ENCODE measurements at regions not wholly inside any gene's neighbourhood (a gene's known extent, or its start where the extent isn't known, plus 50 kb on each side); places are given as distances from the start of the nearest gene placed in this dataset.
"Not testable (repeated sequence)": the region's sequence is repeated elsewhere in the genome, so short reads cannot be mapped to it uniquely, and the experiment has no call there.

DNA sequence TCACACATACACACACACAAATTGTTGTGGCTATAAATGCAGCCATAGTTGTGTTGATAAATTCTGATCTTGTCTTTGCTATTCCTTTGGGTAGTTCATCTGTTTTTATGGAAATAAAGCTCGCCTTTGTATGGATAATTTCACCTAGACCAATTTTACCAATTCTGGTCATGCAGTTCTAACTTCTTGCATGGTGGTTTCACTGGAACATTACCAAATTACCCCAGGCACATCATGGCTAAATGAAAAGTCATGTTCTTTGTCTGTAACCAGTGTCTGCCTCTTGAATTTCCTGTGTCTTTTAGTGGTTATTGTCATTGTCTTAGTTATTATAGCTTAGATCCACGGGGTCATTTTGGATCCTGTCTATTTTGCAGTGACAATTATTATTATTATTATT is 50.3 kb upstream of the TMC1 start:
- in situ Hi-C loops (cut with HindIII; ENCODE audit: low pct_unique_long_range_greater_than_20kb, low sequenced_read_pairs) = no loop called here
- DNase-seq (ENCODE audit: low read depth) = no peak

DNA sequence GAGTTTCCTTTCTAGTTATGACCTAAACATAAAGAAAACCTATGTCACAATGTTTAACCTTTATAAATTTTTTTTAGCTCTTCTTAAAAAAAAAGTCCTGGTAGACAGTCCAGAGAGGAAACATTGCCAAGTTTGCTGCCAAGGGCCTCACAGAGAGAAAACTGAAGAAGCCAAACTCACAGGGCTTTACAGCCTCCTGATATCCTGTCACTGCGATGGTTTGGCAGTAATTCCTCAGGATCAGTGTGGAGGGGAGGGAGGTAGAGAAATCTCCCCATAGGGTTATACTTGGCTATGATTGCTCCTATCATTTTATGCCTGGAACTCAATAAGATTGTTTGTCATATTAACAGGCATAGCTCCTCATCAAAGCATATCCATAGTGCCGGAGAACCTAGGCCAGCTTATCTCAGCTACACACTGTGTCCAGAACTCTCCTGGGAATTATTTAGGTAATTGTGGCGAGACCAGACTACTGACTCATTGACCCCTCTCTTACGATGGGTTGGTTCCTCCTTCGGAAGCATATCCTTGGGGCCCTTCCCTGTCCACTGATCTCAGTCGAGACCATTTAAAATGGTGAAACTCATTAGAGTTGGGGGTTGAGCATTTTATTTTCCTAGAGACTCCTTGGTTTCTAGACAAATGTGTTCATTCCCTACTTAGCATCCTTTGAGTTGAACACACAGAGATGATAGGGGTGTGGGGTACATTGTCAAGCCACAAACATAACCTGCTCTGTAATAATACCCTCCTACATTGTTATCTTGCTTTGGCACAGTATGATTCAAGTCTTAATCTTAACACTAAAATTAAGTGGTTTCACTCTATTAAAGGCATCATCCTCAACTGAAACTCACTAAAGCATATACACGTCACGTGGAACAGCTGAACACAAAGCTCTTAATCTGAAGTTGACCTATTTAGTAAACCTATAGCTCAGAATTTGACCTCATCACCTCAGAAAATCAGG is 53.4 kb upstream of the TMC1 start:
- DNase-seq (ENCODE audit: low read depth) = no peak
- in situ Hi-C loops (cut with HindIII; ENCODE audit: low pct_unique_long_range_greater_than_20kb, low sequenced_read_pairs) = no loop called here

DNA sequence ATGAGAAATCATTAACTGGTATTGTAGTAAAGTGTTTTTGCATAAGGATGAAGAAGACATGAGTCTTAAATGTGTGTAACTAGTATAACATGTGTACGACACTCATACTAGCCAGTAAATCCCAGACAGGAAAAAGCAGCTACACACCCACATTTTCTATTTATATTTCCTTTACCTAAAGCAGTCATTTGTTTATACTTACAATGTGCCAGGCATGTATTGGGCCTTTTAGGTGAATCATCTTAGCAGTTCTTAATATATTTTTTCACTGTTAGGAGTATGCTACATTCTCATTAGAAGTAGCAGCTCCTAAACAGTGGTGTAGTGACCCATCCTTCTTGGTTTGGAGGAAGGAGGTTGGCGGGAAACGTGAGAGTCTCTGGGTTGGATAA is 55.8 kb upstream of the TMC1 start:
- in situ Hi-C loops (cut with HindIII; ENCODE audit: low pct_unique_long_range_greater_than_20kb, low sequenced_read_pairs) = no loop called here

DNA sequence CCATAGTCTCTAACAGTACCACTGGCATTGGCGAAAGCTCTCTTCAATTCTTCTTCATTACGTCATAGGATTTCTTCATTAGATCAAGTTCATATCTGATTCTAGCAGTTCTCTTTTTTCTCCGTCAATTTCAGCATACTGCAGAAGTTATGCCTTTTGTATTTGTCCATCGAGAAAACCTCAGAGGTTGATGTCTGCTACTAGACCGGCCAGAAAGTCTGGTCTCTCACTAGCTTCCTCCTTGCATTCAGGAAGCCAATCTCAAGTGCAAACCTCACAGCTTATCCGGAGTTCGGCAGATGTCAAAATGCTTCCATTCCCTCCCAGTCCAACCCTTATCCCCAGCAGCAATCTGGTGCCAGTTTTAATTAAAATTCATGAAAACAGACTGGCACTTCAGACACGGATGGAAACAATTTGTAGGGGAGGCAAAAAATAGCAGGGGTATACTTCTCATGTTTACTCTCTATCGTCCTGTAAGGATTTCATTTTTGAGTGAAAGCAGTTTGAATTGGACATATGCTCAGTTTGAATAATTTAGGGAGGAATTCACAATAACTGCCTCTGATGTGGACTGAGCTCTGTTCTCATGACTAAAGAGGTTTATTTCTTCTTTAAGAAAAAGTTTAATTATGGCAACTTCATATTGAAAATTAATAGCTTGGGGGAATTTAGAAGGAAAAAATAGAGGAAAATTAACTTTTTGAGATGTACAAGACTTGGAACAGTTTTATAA is 56.4 kb upstream of the TMC1 start:
- in situ Hi-C loops (cut with HindIII; ENCODE audit: low pct_unique_long_range_greater_than_20kb, low sequenced_read_pairs) = no loop called here
- no peak for DNase-seq (ENCODE audit: low read depth)

More for the DNA sequence above, 55.8 kb upstream of the TMC1 start:
- DNase-seq (ENCODE audit: low read depth) = no peak

DNA sequence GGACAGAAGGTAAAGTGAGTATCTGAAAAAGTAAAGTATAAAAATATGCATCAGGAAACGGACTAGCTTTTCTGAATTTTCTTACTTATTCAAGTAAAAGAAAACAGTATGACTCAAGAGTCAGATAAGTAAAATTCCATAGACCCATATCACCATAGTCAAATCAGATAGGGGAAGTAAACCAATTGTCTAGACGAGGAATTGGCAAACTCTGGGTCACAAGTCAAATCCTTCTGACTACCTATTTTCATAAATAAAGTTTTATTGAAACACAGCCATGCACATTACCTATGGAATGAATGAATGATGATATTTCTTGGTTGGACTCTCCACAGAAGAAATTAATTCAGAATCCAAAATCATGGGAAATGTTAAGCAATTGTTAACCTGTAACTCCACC is 59.1 kb upstream of the TMC1 start:
- in situ Hi-C loops (cut with HindIII; ENCODE audit: low pct_unique_long_range_greater_than_20kb, low sequenced_read_pairs) = no loop called here
- peak; percentile 72 for DNase-seq (ENCODE audit: low read depth)

DNA sequence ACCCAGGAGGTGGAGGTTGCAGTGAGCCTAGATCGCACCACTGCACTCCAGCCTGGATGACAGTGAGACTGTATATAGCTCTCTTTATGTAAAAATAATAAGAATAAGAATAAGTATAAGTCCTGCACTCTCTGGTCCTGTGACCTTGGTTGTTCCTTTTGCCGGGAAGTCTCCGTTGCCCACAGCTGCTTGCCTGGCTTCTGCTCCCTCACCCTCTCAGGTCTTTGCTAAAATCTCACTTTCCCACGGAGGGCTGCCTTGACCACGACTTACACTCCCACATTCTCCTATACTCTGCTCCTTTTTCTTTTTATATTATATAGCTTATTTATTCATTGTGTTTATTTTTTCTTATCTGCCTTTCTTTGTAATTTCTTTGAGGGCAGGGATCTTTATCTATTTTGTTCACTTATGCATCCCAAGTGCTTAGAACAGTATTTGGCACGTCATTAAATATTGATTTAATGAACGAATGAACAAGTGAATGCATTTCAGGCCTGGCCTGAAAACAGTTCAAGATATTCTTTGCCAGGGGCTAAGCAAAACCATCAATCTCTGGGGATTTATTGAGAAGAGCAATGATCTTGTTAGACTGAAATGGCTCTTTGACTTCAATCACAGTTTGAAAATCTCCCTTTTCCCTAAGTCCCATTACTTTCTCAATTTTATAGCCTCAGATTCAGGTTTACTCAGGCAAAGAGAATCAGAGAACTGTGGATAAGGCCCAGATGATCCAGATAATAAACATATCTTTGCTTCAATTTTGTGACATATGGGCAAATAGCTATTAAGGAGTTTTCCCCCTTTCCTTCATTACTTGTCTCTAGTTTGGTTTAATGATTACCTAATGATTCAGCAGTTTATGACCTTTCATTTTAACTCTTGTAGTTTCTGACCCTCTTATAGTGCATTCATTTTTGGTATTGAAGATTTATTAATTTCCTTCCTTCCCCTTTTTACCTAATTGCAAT is 60.8 kb upstream of the TMC1 start:
- in situ Hi-C loops (cut with HindIII; ENCODE audit: low pct_unique_long_range_greater_than_20kb, low sequenced_read_pairs) = no loop called here
- peak; percentile 73 for DNase-seq (ENCODE audit: low read depth)

DNA sequence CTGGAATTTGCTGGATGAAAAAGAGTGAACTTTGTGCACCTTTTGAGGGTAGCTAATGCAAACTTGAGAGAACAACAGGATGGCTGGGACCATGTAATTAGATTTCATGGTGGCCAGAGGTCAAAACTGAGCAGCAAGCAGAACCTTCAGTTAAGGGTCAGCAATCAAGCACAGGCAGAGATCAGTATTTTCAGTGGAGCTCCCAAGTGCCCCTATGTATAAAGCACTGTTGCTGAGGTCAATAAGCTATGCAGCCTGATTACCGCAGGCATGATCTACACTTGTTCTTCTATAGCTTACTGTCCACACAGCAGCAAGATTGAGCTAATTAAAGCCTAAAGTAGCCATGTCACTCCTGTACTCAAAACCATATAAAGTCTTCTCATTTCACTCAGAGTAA is 62.1 kb upstream of the TMC1 start:
- in situ Hi-C loops (cut with HindIII; ENCODE audit: low pct_unique_long_range_greater_than_20kb, low sequenced_read_pairs) = no loop called here
- no peak for DNase-seq (ENCODE audit: low read depth)

DNA sequence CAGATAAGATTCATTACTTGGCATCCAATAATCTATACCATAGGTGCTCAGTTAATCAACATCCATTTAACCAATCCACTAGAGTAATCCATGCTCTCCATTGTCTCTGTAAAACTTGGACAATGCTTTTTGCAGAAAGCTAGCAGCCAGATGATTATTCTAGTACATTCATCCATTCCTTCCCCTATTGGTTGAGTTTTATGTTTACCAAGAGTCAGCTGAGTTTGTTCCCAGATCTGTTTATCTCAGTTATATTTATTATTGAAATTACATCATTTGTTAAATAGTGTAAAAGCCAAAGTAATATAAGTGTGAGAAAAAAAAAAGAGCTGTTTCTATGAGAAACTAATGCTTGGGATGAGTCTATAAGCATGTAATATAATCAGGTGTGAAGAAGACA is 63.3 kb upstream of the TMC1 start:
- in situ Hi-C loops (cut with HindIII; ENCODE audit: low pct_unique_long_range_greater_than_20kb, low sequenced_read_pairs) = no loop called here
- no peak for DNase-seq (ENCODE audit: low read depth)

DNA sequence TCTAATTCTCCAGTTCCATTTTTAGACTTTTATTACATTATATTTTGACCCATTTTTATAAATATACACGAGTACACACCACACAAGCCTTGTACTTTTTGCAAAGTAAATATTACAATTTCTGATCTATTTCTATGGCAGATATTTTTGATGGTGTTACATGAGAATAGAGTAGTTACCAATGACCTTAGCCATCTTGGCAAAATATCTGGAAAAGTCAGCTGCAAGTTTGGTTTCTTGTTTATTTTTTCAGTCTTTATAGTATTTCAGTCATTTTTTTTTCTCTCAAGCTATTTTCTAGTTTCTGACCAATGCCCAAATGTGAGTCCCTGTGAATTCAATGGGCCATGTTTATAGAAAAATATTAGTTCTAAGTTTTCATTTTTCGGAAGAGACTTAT is 64.0 kb upstream of the TMC1 start:
- DNase-seq (ENCODE audit: low read depth) = no peak
- in situ Hi-C loops (cut with HindIII; ENCODE audit: low pct_unique_long_range_greater_than_20kb, low sequenced_read_pairs) = no loop called here

DNA sequence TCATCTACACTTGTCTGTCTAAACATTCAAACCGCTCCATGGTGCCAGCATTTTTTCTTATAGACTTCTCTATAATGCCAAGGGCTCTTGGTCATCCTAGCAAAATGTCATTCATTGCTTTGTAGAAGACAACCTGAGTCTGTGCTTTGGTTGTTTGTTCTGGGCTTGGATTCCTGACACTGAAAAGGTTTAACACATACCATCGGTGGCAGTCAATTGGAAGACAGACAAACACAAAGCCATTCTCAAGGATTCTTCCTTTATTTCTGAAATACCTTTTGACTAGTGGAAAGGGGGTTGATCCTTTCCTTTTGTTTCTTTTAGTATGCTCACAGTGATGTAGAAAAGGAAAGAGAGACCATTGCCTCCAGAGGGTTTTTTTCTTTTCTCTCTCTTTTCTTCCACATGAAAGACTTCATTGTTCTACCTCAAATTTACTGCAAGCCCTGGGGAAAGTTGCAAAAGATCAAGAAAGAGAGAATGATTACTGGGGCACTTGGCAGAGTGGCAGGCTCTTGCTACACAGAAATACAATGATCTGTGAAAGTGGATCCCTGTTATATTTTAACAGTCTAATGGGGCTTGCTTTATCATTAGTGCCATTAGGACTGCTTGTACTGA is 66.4 kb upstream of the TMC1 start:
- in situ Hi-C loops (cut with HindIII; ENCODE audit: low pct_unique_long_range_greater_than_20kb, low sequenced_read_pairs) = no loop called here
- no peak for DNase-seq (ENCODE audit: low read depth)

DNA sequence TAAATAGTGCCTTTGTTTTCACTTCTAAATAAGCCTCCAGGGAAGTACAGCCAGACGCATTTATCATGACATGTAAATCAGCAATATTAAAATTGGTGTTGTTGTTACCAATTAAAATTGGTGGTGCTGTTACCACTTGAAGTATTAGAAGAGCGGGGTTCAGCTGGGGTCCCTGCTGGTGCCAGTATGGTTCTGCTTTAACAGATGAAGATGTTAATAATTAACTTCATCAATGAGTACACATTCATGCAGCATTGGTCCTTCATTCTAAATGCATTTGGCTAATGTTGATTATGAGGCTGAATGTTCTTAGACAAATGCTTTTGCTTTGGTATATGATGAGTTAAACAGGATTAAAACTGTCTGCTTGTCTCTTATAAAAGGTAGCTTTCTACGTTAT is 67.6 kb upstream of the TMC1 start:
- in situ Hi-C loops (cut with HindIII; ENCODE audit: low pct_unique_long_range_greater_than_20kb, low sequenced_read_pairs) = no loop called here
- DNase-seq (ENCODE audit: low read depth) = no peak

DNA sequence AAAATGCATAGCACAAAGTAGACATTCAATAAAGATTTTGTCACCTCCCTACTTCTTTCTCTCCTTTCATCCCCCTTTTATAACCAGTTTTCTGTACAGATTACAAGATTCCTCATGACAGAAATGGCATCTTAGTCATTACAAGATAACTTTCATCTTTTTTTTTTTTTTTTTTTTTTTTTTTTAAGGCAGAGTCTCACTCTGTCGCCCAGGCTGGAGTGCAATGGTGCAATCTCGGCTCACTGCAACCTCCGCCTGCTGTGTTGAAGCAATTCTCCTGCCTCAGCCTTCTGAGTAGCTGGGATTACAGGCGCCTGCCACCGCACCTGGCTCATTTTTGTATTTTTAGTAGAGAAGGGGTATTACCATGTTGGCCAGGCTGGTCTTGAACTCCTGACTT is 75.2 kb upstream of the TMC1 start:
- in situ Hi-C loops (cut with HindIII; ENCODE audit: low pct_unique_long_range_greater_than_20kb, low sequenced_read_pairs); DNase-seq (ENCODE audit: low read depth): not testable (repeated sequence)

DNA sequence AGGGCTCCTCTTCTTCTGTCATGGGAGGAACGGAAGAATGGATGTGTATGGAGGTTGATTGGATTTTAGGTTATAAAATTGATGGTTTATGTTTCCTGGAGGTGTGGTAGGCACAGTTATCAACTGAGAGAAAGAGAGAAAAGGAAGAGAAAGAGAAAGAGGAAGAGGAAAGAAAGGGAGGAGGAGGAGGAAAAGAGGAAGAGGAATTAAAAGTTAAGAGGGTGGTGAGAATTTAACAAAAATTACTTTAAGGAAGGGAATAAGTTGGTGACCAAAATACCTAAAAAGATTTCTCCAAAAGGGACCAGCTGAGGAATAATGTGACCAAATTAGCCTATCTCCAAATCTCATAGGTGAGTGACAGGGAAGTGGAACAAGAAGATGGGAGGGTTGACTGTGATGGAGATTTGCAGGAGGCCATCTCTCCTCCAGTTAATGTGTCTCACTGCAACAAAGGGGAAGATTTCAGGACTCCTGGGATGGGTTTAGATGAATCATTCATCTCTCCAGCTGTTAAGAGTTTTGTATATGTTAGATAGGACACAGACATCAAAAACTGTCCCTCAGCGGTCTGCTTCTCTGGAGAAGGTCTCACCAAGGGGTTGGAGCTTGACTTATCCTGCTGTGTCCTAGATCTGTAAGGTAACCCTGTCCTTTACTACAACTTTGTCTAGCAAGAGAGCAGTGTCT is 76.0 kb upstream of the TMC1 start:
- no peak for DNase-seq (ENCODE audit: low read depth)
- in situ Hi-C loops (cut with HindIII; ENCODE audit: low pct_unique_long_range_greater_than_20kb, low sequenced_read_pairs) = no loop called here

DNA sequence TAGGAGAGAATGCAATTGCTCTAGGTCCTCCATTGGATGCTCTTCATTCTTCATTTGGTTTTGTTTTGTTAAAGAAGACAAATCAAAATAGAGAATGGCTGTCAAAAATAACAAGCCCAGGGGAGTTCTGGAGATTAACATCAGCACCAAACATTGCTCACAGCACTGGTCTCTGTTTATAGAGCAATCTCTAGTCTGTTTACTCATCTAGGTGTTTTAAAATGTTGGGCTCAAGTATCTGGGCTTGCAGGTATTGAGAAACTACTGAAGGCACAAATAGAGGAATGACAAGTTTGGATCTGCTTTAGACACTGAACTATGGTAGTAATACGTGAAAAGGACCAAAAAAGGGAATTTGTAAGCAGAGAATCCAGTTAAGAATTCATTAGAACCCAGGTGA is 77.0 kb upstream of the TMC1 start:
- in situ Hi-C loops (cut with HindIII; ENCODE audit: low pct_unique_long_range_greater_than_20kb, low sequenced_read_pairs) = no loop called here
- no peak for DNase-seq (ENCODE audit: low read depth)

DNA sequence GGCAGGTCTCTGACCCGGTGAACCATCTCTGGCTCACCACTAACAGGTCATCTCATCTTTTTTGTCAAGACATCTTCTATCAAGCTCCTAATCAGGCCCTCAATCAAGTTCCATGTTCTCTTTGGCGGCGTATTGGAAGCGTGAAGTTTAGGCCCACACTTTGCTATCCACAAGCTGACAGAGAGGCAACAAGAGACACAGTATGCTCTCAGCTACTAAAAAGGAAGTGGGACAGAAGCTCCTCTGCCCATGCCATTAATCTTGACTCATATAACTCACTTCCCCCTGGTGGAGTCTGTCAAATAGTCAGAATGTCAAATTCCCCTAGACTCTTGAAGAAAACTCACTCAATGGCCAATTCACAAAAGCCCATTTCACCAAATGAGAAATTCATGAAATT is 77.6 kb upstream of the TMC1 start:
- no peak for DNase-seq (ENCODE audit: low read depth)
- in situ Hi-C loops (cut with HindIII; ENCODE audit: low pct_unique_long_range_greater_than_20kb, low sequenced_read_pairs) = no loop called here

DNA sequence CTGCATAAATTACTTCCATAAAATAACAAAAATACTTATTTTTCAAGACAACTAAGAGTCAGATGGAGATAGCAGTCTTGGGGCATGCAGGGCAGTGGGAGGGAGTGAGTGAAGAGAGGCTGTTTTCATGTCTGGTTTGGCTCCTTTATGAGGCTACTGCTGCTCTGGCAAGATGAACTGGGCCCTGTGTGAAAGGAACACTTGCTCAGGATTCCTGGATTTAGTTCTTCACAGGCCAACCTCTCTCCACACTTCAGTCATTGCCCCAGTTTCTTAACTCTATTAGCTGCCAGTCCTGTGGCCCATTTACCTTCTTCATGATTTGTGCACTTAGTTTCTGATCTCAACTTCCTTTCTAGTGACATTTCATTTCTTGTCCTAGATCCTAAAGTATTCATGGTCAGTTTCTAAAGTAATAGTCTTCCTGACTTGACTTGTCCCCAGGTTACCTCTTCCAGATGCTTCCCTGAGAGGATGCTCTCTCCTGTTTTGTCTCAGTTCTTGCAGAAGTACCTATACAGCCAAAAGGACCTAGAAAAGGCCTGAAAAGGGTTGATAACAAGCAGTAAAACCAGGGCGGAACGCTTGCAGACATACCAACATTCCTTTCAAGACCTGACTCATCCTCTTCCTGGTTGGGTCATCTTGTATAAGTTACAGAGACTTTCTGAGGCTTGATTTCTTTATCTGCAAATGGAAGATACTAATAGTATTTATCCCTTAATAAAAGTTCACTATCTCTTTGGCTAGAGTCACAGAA is 77.0 kb upstream of the ZFAND5 start:
- in situ Hi-C loops (cut with HindIII; ENCODE audit: low pct_unique_long_range_greater_than_20kb, low sequenced_read_pairs) = no loop called here
- DNase-seq (ENCODE audit: low read depth) = peak; percentile 50

All from Caki2 (cell line).